K562 (cell line): ENCODE measurements at regions not wholly inside any gene's neighbourhood (a gene's known extent, or its start where the extent isn't known, plus 50 kb on each side); places are given as distances from the start of the nearest gene placed in this dataset.

Experiments
- ATAC-seq: fragments of 200-7000 bp; cut with Tn5 transposase; 3 replicates; pipeline ENCODE4 v1.9.1; 2020; ENCODE audit warnings: moderate library complexity
- BruUV-seq: library from RNA; stranded (reverse); fragments of 400-500 nt; replicated peaks from 2 replicates; lab custom pipeline; 2021; lab: Mats Ljungman, UMichigan
- CTCF ChIA-PET: fragments of 300-600 bp; formaldehyde crosslinking; extraction: SDS; loops from one replicate; lab custom pipeline; 2021; ENCODE audit warnings: low intra/inter-chr PET ratio; lab: Yijun Ruan, JAX
- POLR2A ChIA-PET: fragments of 300-600, 350-650 bp; sonication (Branson Sonifier 250); formaldehyde crosslinking; extraction: SDS; loops from one replicate; lab custom pipeline; 2021; ENCODE audit warnings: antibody characterized with exemption, inconsistent platforms; lab: Yijun Ruan, JAX
- DNase-seq, 4 experiments: peaks; one replicate each; pipeline versions ENCODE4 v3.0.0 to v3.0.0-alpha.2; 2011 to 2018; ENCODE audit warnings: low spot score in 3 of 4, mixed read lengths in 3 of 4; ENCODE audit errors: extremely low read depth in 1 of 4
- FAIRE-seq: peaks from 2 replicates; lab custom pipeline; 2011; peaks lifted over from hg19 to GRCh38; lab: Jason Lieb, UNC
- H2AFZ ChIP-seq: 2 replicates; pipeline ENCODE4 v1.6.0; 2011; ENCODE audit warnings: low read depth, low read length, control low read depth, inconsistent platforms
- H3K27ac ChIP-seq: fragments of 200-600 bp; 3 replicates; pipeline ENCODE4 v1.8.0; 2011; ENCODE audit warnings: low read depth, mild to moderate bottlenecking, control low read depth, inconsistent platforms, low read length, moderate library complexity, mixed read lengths; ENCODE audit errors: extremely low read depth
- H3K27me3 ChIP-seq, 2 experiments: fragments of 300-600 bp in 1 of 2; 2 replicates in 1 of 2; 3 replicates in 1 of 2; pipeline versions ENCODE4 v1.6.0 to v1.8.0; 2011; ENCODE audit warnings: inconsistent platforms in 2 of 2, low read length in 2 of 2, mild to moderate bottlenecking in 1 of 2, mixed read lengths in 1 of 2, moderate library complexity in 1 of 2; ENCODE audit not compliant: control insufficient read depth in 2 of 2, insufficient read depth in 2 of 2
- H3K36me3 ChIP-seq: fragments of 300-600 bp; 3 replicates; pipeline ENCODE4 v1.8.0; 2011; ENCODE audit warnings: mild to moderate bottlenecking, low read length, inconsistent platforms; ENCODE audit not compliant: control insufficient read depth, insufficient read depth
- H3K4me1 ChIP-seq, 2 experiments: fragments of 200-600 bp in 1 of 2; replicated peaks in 1 of 2; 2 replicates in 1 of 2; 3 replicates in 1 of 2; pipeline versions ENCODE4 v1.5.1 to v1.8.0; 2011; ENCODE audit warnings: inconsistent platforms in 2 of 2, low read length in 2 of 2, mild to moderate bottlenecking in 1 of 2, mixed read lengths in 1 of 2, moderate library complexity in 1 of 2; ENCODE audit not compliant: control insufficient read depth in 2 of 2, insufficient read depth in 2 of 2
- H3K4me2 ChIP-seq: 2 replicates; pipeline ENCODE4 v1.6.1; 2011; ENCODE audit warnings: low read length, control low read depth, inconsistent platforms, mixed read lengths; ENCODE audit not compliant: insufficient read depth
- H3K4me3 ChIP-seq: fragments of 200-600 bp; sonication (generic), shearing (Covaris generic); 2 replicates; pipeline ENCODE4 v1.5.1; 2016; ENCODE audit warnings: control low read depth, inconsistent platforms
- H3K79me2 ChIP-seq: fragments of 200-600 bp; 3 replicates; pipeline ENCODE4 v1.8.0; 2011; ENCODE audit warnings: low read length, inconsistent platforms; ENCODE audit not compliant: control insufficient read depth, insufficient read depth
- H3K9ac ChIP-seq, 2 experiments: 2 replicates each; pipeline versions ENCODE4 v1.6.0 to v1.6.1; 2011; ENCODE audit warnings: low read depth in 2 of 2, low read length in 2 of 2, control low read depth in 1 of 2, inconsistent platforms in 1 of 2, mild to moderate bottlenecking in 1 of 2, mixed read lengths in 1 of 2; ENCODE audit not compliant: insufficient read depth in 1 of 2
- H3K9me1 ChIP-seq: one replicate; pipeline ENCODE4 v1.6.0; 2011; ENCODE audit warnings: inconsistent platforms, mild to moderate bottlenecking, low read length, moderate library complexity; ENCODE audit not compliant: control insufficient read depth, insufficient read depth
- H3K9me3 ChIP-seq: replicated peaks from 2 replicates; pipeline ENCODE4 v1.5.1; 2011; ENCODE audit warnings: low read depth, low read length, inconsistent platforms; ENCODE audit not compliant: control insufficient read depth, insufficient read depth
- H4K20me1 ChIP-seq: replicated peaks from 2 replicates; pipeline ENCODE4 v1.6.1; 2011; ENCODE audit warnings: low read length, inconsistent platforms, mixed read lengths; ENCODE audit not compliant: control insufficient read depth, insufficient read depth
- FOXJ2 ChIP-seq: fragments of 200-800 bp; sonication (Bioruptor generic); IDR thresholded peaks from 2 replicates; pipeline ENCODE4 v1.6.1; 2016; ENCODE audit warnings: missing genetic modification characterization, missing compliant biosample characterization
- FOXJ3 ChIP-seq: sonication (generic); formaldehyde crosslinking; IDR thresholded peaks from 2 replicates; pipeline ENCODE4 v1.4.0; 2020; ENCODE audit warnings: mild to moderate bottlenecking, missing genetic modification reagents
- GTF3C2 ChIP-seq: IDR thresholded peaks from 3 replicates; pipeline ENCODE4 v1.6.1; 2011; ENCODE audit warnings: borderline replicate concordance, mild to moderate bottlenecking, moderate library complexity; ENCODE audit not compliant: insufficient read length; ENCODE audit errors: extremely low read depth
- KLF1 ChIP-seq: fragments of 450-650 bp; IDR thresholded peaks from 2 replicates; pipeline ENCODE4 v1.6.1; 2016; ENCODE audit warnings: missing genetic modification characterization, missing compliant biosample characterization
- NR2C1 ChIP-seq, 2 experiments: fragments of 450-650 bp; IDR thresholded peaks; 2 replicates each; pipeline ENCODE4 v1.6.1; 2017; ENCODE audit warnings: mild to moderate bottlenecking in 2 of 2, antibody characterized with exemption in 1 of 2, inconsistent platforms in 1 of 2, missing compliant biosample characterization in 1 of 2, missing genetic modification characterization in 1 of 2
- NR2C2 ChIP-seq, 2 experiments: fragments of 200-800 bp in 1 of 2; sonication (Bioruptor generic) in 1 of 2; sonication (generic) in 1 of 2; formaldehyde crosslinking in 1 of 2; IDR thresholded peaks; 2 replicates each; pipeline versions ENCODE4 v1.6.1 to v1.8.0; 2016 to 2022; ENCODE audit warnings: mild to moderate bottlenecking in 1 of 2, missing compliant biosample characterization in 1 of 2, missing genetic modification characterization in 1 of 2, missing genetic modification reagents in 1 of 2
- POU5F1 ChIP-seq: fragments of 150-350 bp; IDR thresholded peaks from 2 replicates; pipeline ENCODE4 v1.6.1; 2014; ENCODE audit warnings: borderline replicate concordance, low read length, low read depth, mild to moderate bottlenecking; ENCODE audit not compliant: partially characterized antibody
- SIN3B ChIP-seq: fragments of 450-650 bp; IDR thresholded peaks from 2 replicates; pipeline ENCODE4 v1.6.1; 2017; ENCODE audit warnings: low read depth, mild to moderate bottlenecking, moderate library complexity
- SMAD3 ChIP-seq: fragments of 450-650 bp; formaldehyde crosslinking; conservative IDR thresholded peaks from 2 replicates; pipeline ENCODE4 v1.4.0; 2020; ENCODE audit warnings: mild to moderate bottlenecking
- SRSF1 ChIP-seq: fragments of 200-400 bp; formaldehyde crosslinking; IDR thresholded peaks from 2 replicates; pipeline ENCODE4 v1.6.1; 2017; ENCODE audit warnings: mild to moderate bottlenecking, low read depth, low read length, moderate library complexity
- SRSF3 ChIP-seq: fragments of 200-400 bp; formaldehyde crosslinking; IDR thresholded peaks from 2 replicates; pipeline ENCODE4 v1.6.1; 2016; ENCODE audit warnings: mild to moderate bottlenecking, low read length, moderate library complexity; ENCODE audit not compliant: insufficient read depth
- USF2 ChIP-seq: sonication (generic); formaldehyde crosslinking; IDR thresholded peaks from 2 replicates; pipeline ENCODE4 v1.5.0; 2020; ENCODE audit warnings: missing genetic modification reagents
- XRCC5 ChIP-seq: fragments of 200-400 bp; formaldehyde crosslinking; IDR thresholded peaks from 2 replicates; pipeline ENCODE4 v1.6.1; 2017; ENCODE audit warnings: low read depth, mild to moderate bottlenecking, low read length
- YY1 ChIP-seq, 3 experiments: IDR thresholded peaks; 2 replicates each; pipeline ENCODE4 v1.6.1; 2011; ENCODE audit warnings: low read length in 2 of 3, mild to moderate bottlenecking in 2 of 3, moderate library complexity in 2 of 3, borderline replicate concordance in 1 of 3, control low read depth in 1 of 3, low read depth in 1 of 3; ENCODE audit not compliant: insufficient read depth in 3 of 3, insufficient replicate concordance in 2 of 3, control insufficient read depth in 1 of 3, insufficient read length in 1 of 3; ENCODE audit errors: extremely low read depth in 1 of 3
- WGBS: fragments of 100-300 bp; shearing (Covaris generic); methylation state at CpG from one replicate; pipeline ENCODE4 v1.1.6; 2016; ENCODE audit warnings: low coverage, mixed read lengths; ENCODE audit not compliant: insufficient coverage; ENCODE audit errors: missing lambda C conversion rate; 5-methylcytosine and 5-hydroxymethylcytosine counted together
- in situ Hi-C: fragments of 300-500 bp; cut with MboI; formaldehyde crosslinking; loops from 4 replicates; pipeline ENCODE4 v1.15.0; 2018; ENCODE audit warnings: inconsistent platforms, mixed read lengths
- intact Hi-C: fragments of 100-400 bp; cut with micrococcal nuclease; formaldehyde crosslinking; loops from 2 replicates; pipeline ENCODE4 v1.14.2; 2022

- Histone ChIP-seq H3K4me1 (no peaks in the 10 kb centered on the region), H3K9me1 (no peaks in the 10 kb centered on the region), H3K36me3 (no peaks in the 10 kb centered on the region), H2AFZ (no peak overlapping the region), H3K4me3 (no peak overlapping the region), H3K27ac (no peak overlapping the region), H3K9me3 (no peaks in the 10 kb centered on the region), H3K79me2 (no peaks in the 10 kb centered on the region), H3K4me2 (no peak overlapping the region), H4K20me1 (0 out of 2 replicates have a peak, but pooled peaks cover 3% of the 10 kb centered on the region), H3K27me3 (no peaks in the 10 kb centered on the region), H3K9ac (no peak overlapping the region)
- 2% methylated on average over 3 of the region's 3 CpGs for WGBS
- BruUV-seq = no TSS peak
- DNase-seq (no peak), FAIRE-seq (no peak), ATAC-seq (no peak)
- in situ Hi-C loops (no loop called here), intact Hi-C loops (no loop called here)
- POLR2A ChIA-PET = no interaction called here
- CTCF ChIA-PET = no interaction called here
- TF ChIP-seq SIN3B (no peak), KLF1 (tag) (no peak), GTF3C2 (no peak), USF2 (no peak), FOXJ3 (CRISPR knock-in tag) (no peak), SMAD3 (no peak), POU5F1 (no peak), YY1 (IDR thresholded peaks at IDR 0.05; ENCODE audit: borderline replicate concordance in 1 of 3, control insufficient read depth in 1 of 3, extremely low read depth in 1 of 3, insufficient read depth in 3 of 3, insufficient read length in 1 of 3, insufficient replicate concordance in 2 of 3, low read depth in 1 of 3, low read length in 2 of 3) (no peak), NR2C2 (CRISPR knock-in tag; IDR thresholded peaks at IDR 0.05) (no peak), NR2C2 (tag; IDR thresholded peaks at IDR 0.05) (no peak), SRSF3 (no peak), SRSF1 (no peak), NR2C1 (IDR thresholded peaks at IDR 0.05) (no peak), NR2C1 (tag; IDR thresholded peaks at IDR 0.05) (no peak), FOXJ2 (tag) (no peak), XRCC5 (no peak)
Measured at GRCh38 chr16:80199614-80200013, 341.2 kb upstream of the DYNLRB2 start.
